IMR-90 (cell line): ENCODE measurements at regions not wholly inside any gene's neighbourhood (a gene's known extent, or its start where the extent isn't known, plus 50 kb on each side); places are given as distances from the start of the nearest gene placed in this dataset.

ENCODE experiments used
- CTCF ChIP-seq: conservative IDR thresholded peaks from 2 replicates; pipeline ENCODE4 v1.5.1; 2012; ENCODE audit warnings: mild to moderate bottlenecking, low read depth, low read length, improper control_type of control experiment
- ELK1 ChIP-seq: fragments of 150-350 bp; IDR thresholded peaks from 2 replicates; pipeline ENCODE4 v1.6.1; 2016; ENCODE audit warnings: low read depth, mild to moderate bottlenecking, low read length, moderate library complexity, borderline replicate concordance
- SMC3 ChIP-seq: fragments of 150-350 bp; IDR thresholded peaks from 2 replicates; pipeline ENCODE4 v1.6.1; 2016; ENCODE audit warnings: low read depth, mild to moderate bottlenecking, antibody characterized with exemption, low read length, moderate library complexity

GRCh38 chr1:55588309-55588708, 373.1 kb upstream of the USP24 start:
- TF ChIP-seq CTCF (no peak), SMC3 (no peak), ELK1 (no peak)
